ENCODE measurements at regions not wholly inside any gene's neighbourhood (a gene's known extent, or its start where the extent isn't known, plus 50 kb on each side); places are given as distances from the start of the nearest gene placed in this dataset.

GRCh38 chr15:26051761-26052675 is 188.9 kb upstream of the ATP10A start (continued):
- TF ChIP-seq ZNF280C (tag by site-specific recombination; IDR thresholded peaks at IDR 0.05) (no peak), ZNF10 (tag by site-specific recombination; IDR thresholded peaks at IDR 0.05) (peak; percentile 50; the same call in 1 of the 2 replicates), KLF10 (tag by site-specific recombination; IDR thresholded peaks at IDR 0.05) (no peak), HOXA7 (CRISPR knock-in tag; IDR thresholded peaks at IDR 0.05; ENCODE audit: borderline replicate concordance) (no peak), ZNF202 (tag by site-specific recombination; IDR thresholded peaks at IDR 0.05; ENCODE audit: borderline replicate concordance) (no peak), ZNF391 (tag by site-specific recombination; IDR thresholded peaks at IDR 0.05; ENCODE audit: borderline replicate concordance, low read depth) (no peak)

GRCh38 chr15:26050984-26051383 is 187.9 kb upstream of the ATP10A start:
- peaks cover 13% of the 10 kb centered on the region; the same call in 1 of the 2 replicates for H3K4me1 ChIP-seq (ENCODE audit: control insufficient read depth, insufficient read depth, low read length)
- TF ChIP-seq PRDM6 (tag by site-specific recombination; IDR thresholded peaks at IDR 0.05) = peak; percentile 20; the same call in 1 of the 2 replicates
- TF ChIP-seq ZNF670 (tag by site-specific recombination; IDR thresholded peaks at IDR 0.05; ENCODE audit: low read depth) = no peak
- TF ChIP-seq PRDM10 (tag by site-specific recombination; IDR thresholded peaks at IDR 0.05) = peak; percentile 27; the same call in 1 of the 2 replicates
- ChIA-PET CTCF (no interaction called here), POLR2A (no interaction called here)
- H3K27ac ChIP-seq (ENCODE audit: extremely low read depth, low read depth, low read length) = no peak overlapping the region
- no peaks in the 10 kb centered on the region for H3K9me3 ChIP-seq (ENCODE audit: control insufficient read depth, insufficient read depth, low read depth, low read length)
- no peak overlapping the region for H3K4me3 ChIP-seq (ENCODE audit: low read depth, low read length)
- H3K36me3 ChIP-seq (ENCODE audit: control insufficient read depth in 2 of 2, insufficient read depth in 1 of 2, low read length in 2 of 2) = no peaks in the 10 kb centered on the region

- POLR2A ChIA-PET = no interaction called here
Measured at GRCh38 chr15:26049900-26050657, 187.0 kb upstream of the ATP10A start.

More at GRCh38 chr15:26049900-26050657, 187.0 kb upstream of the ATP10A start:
- Histone ChIP-seq H3K4me1 (ENCODE audit: control insufficient read depth, insufficient read depth, low read length) (peaks cover 13% of the 10 kb centered on the region; the same call in 1 of the 2 replicates), H3K36me3 (ENCODE audit: control insufficient read depth in 2 of 2, insufficient read depth in 1 of 2, low read length in 2 of 2) (no peaks in the 10 kb centered on the region), H3K9me3 (ENCODE audit: control insufficient read depth, insufficient read depth, low read depth, low read length) (no peaks in the 10 kb centered on the region), H3K4me3 (ENCODE audit: low read depth, low read length) (no peak overlapping the region), H3K27ac (ENCODE audit: extremely low read depth, low read depth, low read length) (no peak overlapping the region)
- CTCF ChIA-PET = no interaction called here
- no peak for TF ChIP-seq TCF7L2 (IDR thresholded peaks at IDR 0.05; ENCODE audit: borderline replicate concordance, low read depth, low read length)
- no peak for TF ChIP-seq ZNF747 (tag by site-specific recombination; IDR thresholded peaks at IDR 0.05)
- no peak for TF ChIP-seq ZNF792 (tag by site-specific recombination; IDR thresholded peaks at IDR 0.05)
- no peak for TF ChIP-seq ZNF629 (tag by site-specific recombination; IDR thresholded peaks at IDR 0.05)
- no peak for TF ChIP-seq ZNF645 (tag by site-specific recombination; IDR thresholded peaks at IDR 0.05)
- no peak for TF ChIP-seq SP2 (tag by site-specific recombination; IDR thresholded peaks at IDR 0.05)

All from HEK293 (cell line).